Non-pigmented ciliary epithelial cell (primary cell): ENCODE measurements at regions not wholly inside any gene's neighbourhood (a gene's known extent, or its start where the extent isn't known, plus 50 kb on each side); places are given as distances from the start of the nearest gene placed in this dataset.
A peak's percentile ranks its signal among the peaks of the same experiment; 100 is the strongest.

Source experiments
- DNase-seq: peaks from one replicate; pipeline ENCODE4 v3.0.0-alpha.2; 2010; ENCODE audit warnings: low read depth

GRCh38 chr5:166963596-166963995 lies 1327.8 kb upstream of the WWC1 start:
- DNase-seq, result no peak

GRCh38 chr5:166977911-166978422 lies 1313.5 kb upstream of the WWC1 start:
- DNase-seq, result no peak

- no peak for DNase-seq
These were observed 1312.0 kb upstream of the WWC1 start for GRCh38 chr5:166979307-166979895.

GRCh38 chr5:166980666-166981065 lies 1310.8 kb upstream of the WWC1 start:
- DNase-seq, result no peak

GRCh38 chr5:166982226-166982625 lies 1309.2 kb upstream of the WWC1 start:
- no peak for DNase-seq

- DNase-seq, result no peak
These were observed 1299.8 kb upstream of the WWC1 start for GRCh38 chr5:166991601-166992000.

- DNase-seq, result no peak
These were observed 1299.3 kb upstream of the WWC1 start for GRCh38 chr5:166992108-166992507.

GRCh38 chr5:166992874-166993722 lies 1298.3 kb upstream of the WWC1 start:
- DNase-seq, result no peak

- DNase-seq, result no peak
These were observed 1297.2 kb upstream of the WWC1 start for GRCh38 chr5:166994226-166994625.

GRCh38 chr5:167001246-167001645 lies 1290.2 kb upstream of the WWC1 start:
- DNase-seq, result no peak

- no peak for DNase-seq
These were observed 1282.7 kb upstream of the WWC1 start for GRCh38 chr5:167008705-167009104.

GRCh38 chr5:167011196-167011595 lies 1280.2 kb upstream of the WWC1 start:
- DNase-seq, result no peak

GRCh38 chr5:167012123-167013034 lies 1279.1 kb upstream of the WWC1 start:
- DNase-seq, result no peak

- no peak for DNase-seq
These were observed 1276.9 kb upstream of the WWC1 start for GRCh38 chr5:167014401-167015056.

- DNase-seq, result no peak
These were observed 1271.0 kb upstream of the WWC1 start for GRCh38 chr5:167020418-167020817.

GRCh38 chr5:167029488-167029887 lies 1262.0 kb upstream of the WWC1 start:
- no peak for DNase-seq

GRCh38 chr5:167030500-167031120 lies 1260.8 kb upstream of the WWC1 start:
- DNase-seq, result no peak

- no peak for DNase-seq
These were observed 1254.9 kb upstream of the WWC1 start for GRCh38 chr5:167036585-167036984.

- peak; percentile 27 for DNase-seq
These were observed 1242.3 kb upstream of the WWC1 start for GRCh38 chr5:167049043-167049663.

- no peak for DNase-seq
These were observed 1241.5 kb upstream of the WWC1 start for GRCh38 chr5:167049771-167050567.
